ENCODE measurements at regions not wholly inside any gene's neighbourhood (a gene's known extent, or its start where the extent isn't known, plus 50 kb on each side); places are given as distances from the start of the nearest gene placed in this dataset.

GRCh38 chr7:26560526-26561256 is 269.0 kb downstream of the SNX10 start:
- no peak for DNase-seq

- DNase-seq: no peak
These were observed 271.2 kb downstream of the SNX10 start for GRCh38 chr7:26562841-26563240.

DNA sequence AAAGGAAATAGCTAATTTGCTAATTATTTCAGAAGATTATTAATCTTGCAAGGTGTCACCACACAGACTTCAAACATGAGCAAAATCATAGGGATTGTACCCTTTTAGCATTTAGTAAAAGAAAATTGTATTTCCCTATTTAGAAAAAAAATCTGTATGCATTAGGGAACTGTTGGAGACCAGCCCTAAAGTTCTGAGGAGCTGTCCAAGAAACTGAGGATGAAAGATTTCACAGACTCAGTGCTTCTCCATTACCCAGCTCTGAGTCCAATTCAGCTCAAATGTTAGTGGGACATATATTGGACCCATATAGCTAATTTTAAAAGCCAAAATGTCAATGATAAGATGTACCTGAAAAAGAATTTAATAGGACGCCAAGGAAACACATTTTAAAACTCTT is 271.7 kb downstream of the SNX10 start:
- DNase-seq: no peak

DNA sequence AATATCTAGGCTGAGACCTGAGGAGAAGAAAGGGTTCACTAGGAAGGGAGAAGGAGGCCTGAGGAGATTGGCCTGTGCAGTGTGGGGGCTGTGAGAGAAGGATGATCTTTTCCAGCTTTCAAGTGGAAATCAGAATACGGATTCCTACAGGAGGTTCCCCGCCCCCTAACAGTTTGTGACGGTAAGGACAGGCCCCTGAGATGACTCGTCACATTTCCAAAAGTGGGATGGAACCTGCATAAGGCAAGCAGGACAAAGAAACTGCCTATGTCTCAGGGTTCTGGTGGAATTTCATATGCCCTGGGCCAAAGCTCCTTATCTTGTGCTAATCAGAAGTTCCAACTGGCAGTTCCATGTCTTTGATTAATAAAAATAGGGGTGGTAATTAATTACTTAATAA is 275.6 kb downstream of the SNX10 start:
- DNase-seq: no peak

- DNase-seq: no peak
These were observed 282.8 kb downstream of the SNX10 start for GRCh38 chr7:26574476-26574875.

DNA sequence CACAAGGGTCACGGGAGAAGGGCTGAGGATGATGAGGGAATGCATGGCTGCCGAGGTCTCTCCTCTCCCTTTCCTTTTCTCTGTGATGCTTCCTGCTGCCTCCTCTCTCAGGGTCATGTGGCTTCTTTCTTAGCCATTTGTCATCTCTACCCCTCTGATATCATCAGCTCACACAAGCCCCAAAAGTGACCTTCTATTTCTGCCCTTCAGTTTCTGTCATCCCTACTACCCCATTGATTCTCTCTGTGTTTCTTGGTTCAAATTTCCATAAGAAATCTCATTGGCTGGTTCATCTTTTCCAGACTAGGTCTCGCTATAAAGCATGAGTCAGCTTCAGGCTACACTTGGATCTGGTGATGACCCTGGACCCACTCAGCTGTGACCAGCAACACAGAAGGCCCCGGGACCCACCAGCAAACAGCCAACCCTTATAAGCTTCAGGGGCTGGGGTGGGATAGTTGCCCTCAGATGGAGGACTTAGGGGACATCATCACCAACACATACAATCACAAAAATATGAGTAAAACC is 284.3 kb downstream of the SKAP2 start:
- no peak for DNase-seq

- no peak for DNase-seq
These were observed 283.7 kb downstream of the SKAP2 start for GRCh38 chr7:26580711-26581110.

DNA sequence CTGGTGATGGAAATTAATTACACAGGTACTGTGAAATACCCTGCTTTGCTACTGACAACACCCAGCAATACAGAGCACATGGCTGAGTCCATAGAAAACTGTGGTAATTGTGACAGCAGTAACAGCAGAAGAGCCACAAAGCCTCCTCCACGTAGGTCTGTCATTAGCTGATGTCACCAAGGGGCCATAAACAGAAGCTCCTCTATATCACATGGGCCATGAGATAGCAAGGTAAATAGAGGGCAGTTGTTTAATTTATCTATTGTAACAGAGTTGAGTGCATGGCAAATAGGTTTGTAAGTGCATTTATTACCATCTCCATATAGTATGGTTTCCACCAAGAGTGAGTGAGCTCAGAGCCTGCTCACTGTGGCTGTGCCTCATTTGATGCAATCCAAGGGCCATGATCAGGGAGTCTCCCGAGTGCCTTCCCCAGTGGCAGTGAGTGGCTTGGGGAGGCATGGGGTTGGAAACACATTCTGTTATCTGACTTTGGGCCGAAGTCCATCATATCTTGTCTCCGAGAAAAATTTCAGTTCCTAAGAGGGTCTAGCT is 281.2 kb downstream of the SKAP2 start:
- no peak for DNase-seq

GRCh38 chr7:26584326-26584725 is 280.1 kb downstream of the SKAP2 start:
- no peak for DNase-seq

DNA sequence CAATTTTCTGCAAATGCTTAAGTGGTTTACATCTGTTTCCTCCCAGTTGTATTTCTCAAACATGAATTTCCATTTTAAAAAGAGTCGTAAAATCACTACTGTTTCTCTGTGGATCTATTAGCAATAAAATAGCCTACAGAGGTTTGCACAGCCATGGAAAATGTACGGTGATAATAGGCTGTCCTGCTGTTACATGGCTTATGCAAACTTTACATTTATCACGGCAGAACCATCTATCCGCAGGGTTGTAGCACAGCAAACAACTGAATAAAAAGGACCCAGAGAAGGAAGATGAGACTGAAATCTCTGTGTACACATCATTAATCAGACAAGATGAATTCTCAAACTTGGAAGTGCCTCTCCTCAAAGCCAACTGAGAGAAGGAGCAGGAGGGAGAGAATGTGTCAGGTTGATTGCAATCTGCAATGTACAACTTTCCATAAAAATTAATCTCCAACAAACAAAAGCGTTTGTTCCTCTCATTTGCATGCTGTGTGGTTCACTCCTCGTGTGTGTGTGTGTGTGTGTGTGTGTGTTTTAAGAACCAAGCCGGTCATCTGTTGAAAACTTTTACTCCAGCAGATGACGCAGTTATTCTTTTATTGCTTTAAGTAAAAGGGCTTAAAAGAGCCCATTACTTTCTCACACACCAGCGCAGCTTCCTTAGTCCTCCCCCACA is 279.3 kb downstream of the SKAP2 start:
- no peak for DNase-seq

DNA sequence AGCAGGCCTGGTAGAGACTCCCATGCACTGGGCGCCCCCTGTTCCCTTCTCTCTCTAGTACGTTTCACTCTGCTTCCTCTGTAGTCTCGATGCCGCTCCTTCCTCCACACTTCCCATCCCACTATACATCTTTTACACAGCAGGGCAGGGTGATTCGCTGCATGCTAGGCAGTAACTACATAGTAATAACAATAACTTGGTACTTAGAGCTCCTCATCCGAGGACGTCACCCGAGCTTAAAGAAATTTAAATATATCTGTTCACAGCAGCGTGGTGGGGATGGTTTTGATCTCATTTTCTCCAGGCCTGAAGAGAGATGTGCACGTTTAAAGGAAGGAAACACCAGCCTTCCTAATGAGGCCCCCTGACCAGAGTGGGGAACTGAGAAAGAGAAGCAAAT is 276.9 kb downstream of the SKAP2 start:
- DNase-seq: no peak

DNA sequence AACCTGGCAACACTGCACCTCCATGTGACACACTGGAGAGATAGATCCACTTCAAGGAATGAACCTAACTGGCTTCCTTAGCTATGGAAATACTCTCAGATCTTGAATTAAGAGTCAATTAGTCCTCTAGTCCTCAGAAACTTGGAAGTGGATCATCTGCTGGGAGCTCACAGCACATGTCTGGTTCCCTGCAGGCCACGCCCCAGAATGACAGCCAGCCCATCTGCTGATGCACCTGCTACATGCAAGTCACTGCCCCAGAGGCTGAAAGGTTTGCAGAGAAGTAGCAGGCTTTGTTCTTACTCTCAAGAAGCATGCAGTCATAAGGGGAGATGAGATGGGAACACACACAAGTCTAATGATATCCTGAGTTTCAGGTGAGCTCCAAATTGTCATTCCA is 275.9 kb downstream of the SKAP2 start:
- DNase-seq: no peak

- no peak for DNase-seq
These were observed 273.7 kb downstream of the SKAP2 start for GRCh38 chr7:26590709-26591108.

DNA sequence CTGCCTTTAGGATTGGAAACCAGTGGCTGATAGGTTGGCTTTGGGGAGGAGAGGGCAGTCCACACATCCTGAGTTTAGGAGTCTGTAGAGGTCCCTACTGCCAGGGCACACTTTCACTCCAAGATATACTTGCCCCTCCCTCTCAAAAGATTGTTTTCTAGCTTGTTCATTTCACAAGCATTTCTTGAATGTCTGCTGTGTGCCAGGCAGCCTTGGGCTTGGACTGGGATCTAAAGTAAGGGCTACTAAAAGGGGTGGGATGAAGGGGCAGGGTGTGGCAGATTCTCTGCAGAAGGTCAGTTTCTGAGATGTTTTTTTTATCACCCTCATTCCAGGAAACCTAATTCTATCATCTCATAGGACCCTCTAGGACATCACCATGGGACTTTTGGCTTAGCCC is 272.4 kb downstream of the SKAP2 start:
- DNase-seq: no peak

GRCh38 chr7:26593393-26593792 is 271.0 kb downstream of the SKAP2 start:
- no peak for DNase-seq

GRCh38 chr7:26593896-26594295 is 270.5 kb downstream of the SKAP2 start:
- DNase-seq: no peak

GRCh38 chr7:26594553-26594952 is 269.8 kb downstream of the SKAP2 start:
- no peak for DNase-seq

GRCh38 chr7:26598867-26599266 is 265.5 kb downstream of the SKAP2 start:
- DNase-seq: no peak

GRCh38 chr7:26599982-26600381 is 264.4 kb downstream of the SKAP2 start:
- DNase-seq: no peak

DNA sequence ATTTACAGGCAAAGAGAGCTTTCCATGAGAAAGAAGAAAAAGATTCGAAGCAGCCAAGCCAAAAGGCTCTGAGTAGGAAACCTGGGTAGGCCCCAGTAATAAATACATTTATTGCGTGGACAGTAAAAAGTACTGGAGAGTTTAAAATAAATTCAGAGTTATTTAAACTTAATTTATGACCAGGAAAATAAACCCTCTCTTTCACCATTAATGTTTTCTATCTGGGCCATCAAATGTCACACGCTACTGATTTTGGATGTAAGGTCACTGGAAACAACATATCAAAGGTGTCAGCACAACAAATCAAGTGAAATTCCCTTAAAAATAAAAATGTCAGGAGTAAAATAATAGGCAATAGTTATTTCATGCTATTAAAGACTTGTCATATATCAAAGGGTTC is 264.0 kb downstream of the SKAP2 start:
- DNase-seq: no peak

DNA sequence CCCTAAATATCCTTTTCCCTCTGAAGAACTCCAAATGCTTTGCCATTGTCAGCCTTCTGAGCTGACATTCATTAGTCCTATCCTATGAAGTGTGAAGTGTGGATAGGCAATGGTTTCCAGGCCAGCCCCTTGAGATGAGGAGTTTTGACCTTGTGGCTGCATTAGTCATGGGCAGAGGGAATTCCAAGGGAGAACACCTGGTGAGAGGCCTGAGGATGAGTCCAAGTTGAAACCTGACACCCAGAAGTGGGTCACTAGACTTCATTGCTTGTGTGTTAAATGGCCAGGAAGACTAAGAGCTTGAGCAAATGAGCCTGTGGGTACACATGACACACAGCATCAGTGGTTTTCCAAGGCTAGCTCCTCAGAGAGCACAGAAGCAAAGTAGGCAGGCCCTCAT is 260.8 kb downstream of the SKAP2 start:
- DNase-seq: no peak

GRCh38 chr7:26608402-26608801 is 256.0 kb downstream of the SKAP2 start:
- no peak for DNase-seq

DNA sequence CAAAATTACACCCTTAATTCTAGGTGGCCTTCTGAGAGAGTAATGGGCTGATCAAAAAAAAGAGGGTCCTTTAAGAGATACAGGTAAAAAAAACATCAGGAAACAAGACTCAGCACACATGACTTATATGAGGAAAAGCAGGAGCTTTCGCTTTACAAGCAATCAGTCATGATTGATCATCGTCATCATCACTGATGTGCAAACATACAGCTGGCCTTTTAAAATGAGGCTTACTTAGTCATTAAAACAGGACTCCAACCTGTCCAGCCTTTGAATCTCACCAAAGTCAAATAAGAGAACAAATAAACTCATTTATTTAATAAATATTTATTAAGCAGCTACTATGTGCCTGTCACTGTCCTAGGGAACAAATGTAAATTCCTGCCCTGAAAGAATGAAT is 255.3 kb downstream of the SKAP2 start:
- no peak for DNase-seq

DNA sequence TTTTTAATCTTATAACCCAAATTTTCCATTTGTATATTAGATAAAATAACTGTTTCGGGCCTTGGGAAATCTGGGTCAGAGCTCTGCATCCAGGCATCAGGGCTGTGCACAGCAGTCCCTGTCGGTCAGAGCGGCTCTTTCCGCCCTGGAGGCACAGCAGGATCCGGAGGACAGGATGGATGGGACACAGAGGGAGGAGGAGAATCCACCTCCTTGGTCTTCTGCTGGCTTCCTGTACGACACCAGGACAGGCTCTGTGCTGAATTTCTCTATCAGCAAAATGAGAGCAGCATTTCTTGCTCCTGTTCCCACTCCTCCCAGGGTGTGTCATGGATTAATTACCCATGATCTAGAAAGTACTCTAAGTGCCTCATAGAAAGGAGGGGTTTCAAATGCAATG is 254.9 kb downstream of the SKAP2 start:
- DNase-seq: no peak

Data from CD4-positive, alpha-beta T cell treated with Interferon alpha-2 for 1 hour (primary cell).